ENCODE measurements at regions not wholly inside any gene's neighbourhood (a gene's known extent, or its start where the extent isn't known, plus 50 kb on each side); places are given as distances from the start of the nearest gene placed in this dataset.
"Not testable (repeated sequence)": the region's sequence is repeated elsewhere in the genome, so short reads cannot be mapped to it uniquely, and the experiment has no call there.

- DNase-seq: no peak
Measured at GRCh38 chrX:142804085-142804484, 221.6 kb upstream of the SPANXN4 start.

DNA sequence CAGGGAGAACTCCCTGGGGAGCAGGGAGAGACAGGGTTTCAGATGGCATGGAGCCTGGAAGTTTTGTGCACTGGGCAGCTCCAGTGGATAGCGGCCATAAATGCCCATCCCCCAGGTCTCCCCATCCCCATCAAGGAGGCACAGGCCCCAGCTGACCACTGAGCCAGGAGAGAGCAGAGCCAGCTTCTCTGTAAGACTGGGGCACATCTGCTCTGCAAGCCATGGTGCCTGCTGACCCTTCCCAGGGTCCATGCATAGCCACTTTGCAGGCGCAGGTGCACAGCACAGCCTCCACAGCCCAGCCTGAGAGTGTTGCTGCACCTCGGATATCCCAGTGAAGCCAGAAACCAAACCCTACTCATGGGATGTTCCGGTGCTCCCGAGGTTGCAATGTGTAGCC lies 206.3 kb upstream of the SPANXN4 start:
- no peak for DNase-seq

DNA sequence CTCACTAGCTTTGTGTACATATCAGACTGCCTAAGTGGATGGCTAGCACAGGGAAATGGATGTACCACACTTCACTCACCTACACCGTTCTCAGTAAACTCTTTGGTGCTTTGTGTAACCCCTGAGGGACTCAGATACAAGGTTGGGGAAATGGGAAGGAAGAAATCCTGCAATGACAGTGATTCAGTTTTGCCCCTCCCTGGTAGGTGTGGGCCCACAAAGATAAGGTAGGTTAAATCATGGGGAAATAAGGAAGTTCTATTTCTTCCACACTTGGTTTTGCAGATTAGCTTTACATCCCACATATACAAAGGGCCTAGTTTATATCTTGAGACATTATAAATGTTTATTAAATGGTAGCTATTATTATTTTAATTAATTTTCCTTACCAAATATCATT lies 197.6 kb upstream of the SPANXN4 start:
- no peak for DNase-seq

DNA sequence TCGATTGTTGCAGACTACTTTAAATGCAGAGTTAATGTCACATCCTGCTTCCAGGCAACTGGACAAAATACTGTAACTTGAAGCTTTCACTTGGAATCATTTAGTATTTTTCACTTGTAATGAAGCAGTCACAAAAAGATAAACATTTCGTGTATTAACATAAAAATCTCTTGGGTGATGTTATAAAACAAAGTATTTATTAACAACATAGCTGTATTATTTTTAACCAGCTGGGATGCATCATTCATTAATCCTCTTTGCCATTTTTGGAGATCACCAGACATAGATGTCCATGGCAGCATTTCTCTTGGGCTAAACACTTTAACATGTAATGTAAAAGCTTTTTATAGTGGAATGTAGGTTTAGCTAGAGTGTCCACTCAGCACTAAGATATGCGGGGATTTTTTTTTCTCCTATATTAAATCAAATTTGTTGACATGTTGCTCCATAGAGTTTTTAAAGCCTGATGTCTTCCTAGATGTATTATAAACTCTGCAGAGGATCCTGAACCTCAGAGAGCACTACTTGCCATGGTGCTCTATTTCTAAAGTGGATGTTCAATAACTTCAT lies 193.7 kb upstream of the SPANXN4 start:
- DNase-seq: peak; percentile 14

DNA sequence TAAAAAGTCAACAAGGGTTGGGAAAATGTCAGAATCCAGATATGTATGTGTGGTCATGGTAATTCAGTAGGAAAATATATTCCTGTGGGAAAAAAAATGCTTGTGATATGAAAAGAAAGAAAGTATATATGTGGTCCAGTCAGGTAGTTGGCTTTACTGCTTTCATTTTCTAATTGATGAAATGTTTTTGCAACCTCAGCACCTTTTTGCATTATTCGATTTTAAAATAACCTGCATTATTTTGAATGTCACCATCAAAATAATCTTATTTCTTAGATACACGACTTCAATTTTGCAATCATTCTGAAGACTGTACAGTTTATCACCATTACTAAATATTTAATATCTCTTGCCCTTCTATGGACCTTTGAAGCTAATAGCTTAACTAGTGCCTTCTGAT lies 170.8 kb upstream of the SPANXN4 start:
- no peak for DNase-seq

- DNase-seq: no peak
Measured at GRCh38 chrX:142860944-142861343, 164.8 kb upstream of the SPANXN4 start.

- DNase-seq: no peak
Measured at GRCh38 chrX:142861557-142861956, 164.2 kb upstream of the SPANXN4 start.

- DNase-seq: not testable (repeated sequence)
Measured at GRCh38 chrX:142866247-142866646, 159.5 kb upstream of the SPANXN4 start.

- DNase-seq: no peak
Measured at GRCh38 chrX:142873214-142873613, 152.5 kb upstream of the SPANXN4 start.

DNA sequence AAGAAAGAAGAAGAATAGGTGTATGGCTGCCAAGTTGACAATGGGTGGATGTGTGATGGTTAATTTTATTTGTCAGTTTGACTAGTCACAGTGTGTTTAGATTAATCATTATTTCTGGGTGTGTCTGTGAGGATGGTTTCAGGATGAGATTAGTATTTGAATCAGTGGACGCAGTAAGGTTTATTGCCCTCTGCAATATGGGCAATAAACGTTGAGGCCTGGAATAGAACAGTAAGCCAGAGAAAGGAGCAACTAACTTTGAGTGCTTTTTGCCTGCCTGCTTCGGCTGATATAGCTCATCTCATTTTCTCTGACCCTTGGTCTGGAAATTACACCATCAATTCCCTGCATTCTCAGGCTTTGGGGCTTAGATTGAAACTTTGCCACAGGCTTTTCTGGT lies 140.8 kb upstream of the SPANXN4 start:
- no peak for DNase-seq

DNA sequence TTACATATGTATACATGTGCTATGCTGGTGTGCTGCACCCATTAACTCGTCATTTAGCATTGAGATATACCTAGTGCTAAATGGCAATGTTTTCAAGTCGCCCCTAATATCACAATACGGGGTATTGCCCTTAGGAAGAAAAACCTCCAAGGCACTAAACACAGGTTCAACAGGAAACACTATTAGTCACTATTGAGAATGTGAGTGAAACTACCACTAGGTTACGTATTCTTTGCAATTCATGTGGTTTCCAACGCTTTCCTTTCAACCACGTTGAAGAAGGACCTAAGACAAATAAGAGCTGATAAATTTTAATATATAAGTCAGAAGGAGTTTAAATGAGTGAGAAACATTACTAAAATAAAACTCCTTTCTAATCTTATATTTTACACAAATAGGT lies 134.7 kb upstream of the SPANXN4 start:
- DNase-seq: no peak

- DNase-seq: no peak
Measured at GRCh38 chrX:142898164-142898563, 127.6 kb upstream of the SPANXN4 start.

DNA sequence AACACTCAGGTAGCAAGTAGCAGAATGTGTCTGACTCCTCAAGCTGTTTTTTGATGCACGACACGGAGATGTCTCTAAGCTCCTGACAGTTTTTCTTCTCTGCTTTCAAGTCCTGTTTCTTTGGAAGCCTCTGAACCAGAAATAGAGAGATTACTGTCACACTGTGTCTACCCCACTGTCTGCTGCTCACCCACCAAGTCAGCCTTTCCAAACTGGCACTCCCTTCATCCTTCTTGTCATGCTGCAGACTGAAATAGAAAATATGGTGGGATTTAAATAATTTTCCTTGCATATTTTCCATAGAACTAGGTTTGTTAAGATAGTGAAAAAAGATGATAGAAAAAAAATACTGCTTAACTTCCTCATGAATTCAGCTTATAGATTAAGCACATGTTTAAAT lies 102.5 kb upstream of the SPANXN4 start:
- DNase-seq: no peak

DNA sequence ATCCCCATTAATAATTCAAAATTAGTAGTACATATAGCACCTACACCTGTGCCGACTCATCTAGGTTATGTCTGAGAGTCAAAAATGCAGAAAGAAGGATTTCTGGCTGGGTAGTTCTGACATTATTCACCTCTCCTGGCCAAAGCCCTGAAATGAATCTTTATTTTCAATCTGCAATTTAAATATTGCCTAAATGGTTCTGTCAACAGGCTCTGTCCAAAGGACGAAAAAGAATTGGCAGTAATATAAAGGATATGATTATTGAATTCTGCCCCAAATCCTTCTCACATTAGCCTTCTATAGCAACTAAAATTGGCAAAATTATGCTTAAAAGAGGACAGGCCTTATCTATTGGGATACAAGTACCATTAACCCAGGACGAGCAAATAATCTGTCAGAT lies 86.9 kb upstream of the SPANXN4 start:
- DNase-seq: no peak

DNA sequence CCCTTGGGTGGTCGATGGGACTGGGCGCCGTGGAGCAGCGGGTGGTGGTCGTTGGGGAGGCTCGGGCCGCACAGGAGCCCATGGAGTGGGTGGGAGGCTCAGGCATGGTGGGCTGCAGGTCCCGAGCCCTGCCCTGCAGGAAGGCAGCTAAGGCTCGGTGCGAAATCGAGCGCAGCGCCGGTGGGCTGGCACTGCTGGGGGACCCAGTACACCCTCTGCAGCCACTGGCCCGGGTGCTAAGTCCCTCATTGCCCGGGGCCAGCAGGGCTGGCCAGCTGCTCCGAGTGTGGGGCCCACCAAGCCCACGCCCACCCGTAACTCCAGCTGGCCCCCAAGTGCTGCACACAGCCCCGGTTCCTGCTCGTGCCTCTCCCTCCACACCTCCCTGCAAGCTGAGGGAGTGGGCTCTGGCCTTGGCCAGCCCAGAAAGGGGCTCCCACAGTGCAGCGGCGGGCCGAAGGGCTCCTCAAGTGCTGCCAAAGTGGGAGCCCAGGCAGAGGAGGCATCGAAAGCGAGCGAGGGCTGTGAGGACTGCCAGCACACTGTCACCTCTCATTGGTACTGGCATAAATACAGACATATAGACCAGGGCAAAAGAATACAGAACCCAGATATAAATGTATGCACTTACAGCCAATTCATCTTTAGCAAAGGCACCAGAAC lies 53.5 kb upstream of the SPANXN4 start:
- not testable (repeated sequence) for DNase-seq
